Prostate gland (tissue), 2 donors: ENCODE measurements at regions not wholly inside any gene's neighbourhood (a gene's known extent, or its start where the extent isn't known, plus 50 kb on each side); places are given as distances from the start of the nearest gene placed in this dataset.
A peak's percentile ranks its signal among the peaks of the same experiment; 100 is the strongest.
"Not testable (repeated sequence)": the region's sequence is repeated elsewhere in the genome, so short reads cannot be mapped to it uniquely, and the experiment has no call there.

Source experiments
- POLR2AphosphoS5 ChIP-seq: sonication (generic); formaldehyde crosslinking; IDR thresholded peaks from one replicate; pipeline ENCODE4 v1.6.1; 2017; ENCODE audit warnings: antibody characterized with exemption
- TF ChIP-seq, protein P1 (sequence below), 4 experiments: fragments of 200-600 bp in 2 of 4; fragments of 450-650 bp in 2 of 4; sonication (generic) in 2 of 4; IDR thresholded peaks; 1 replicate in 3 of 4; 2 replicates in 1 of 4; pipeline ENCODE4 v1.5.1; 2016 to 2019; ENCODE audit warnings: antibody characterized with exemption in 4 of 4, mild to moderate bottlenecking in 2 of 4, moderate library complexity in 2 of 4

DNA sequence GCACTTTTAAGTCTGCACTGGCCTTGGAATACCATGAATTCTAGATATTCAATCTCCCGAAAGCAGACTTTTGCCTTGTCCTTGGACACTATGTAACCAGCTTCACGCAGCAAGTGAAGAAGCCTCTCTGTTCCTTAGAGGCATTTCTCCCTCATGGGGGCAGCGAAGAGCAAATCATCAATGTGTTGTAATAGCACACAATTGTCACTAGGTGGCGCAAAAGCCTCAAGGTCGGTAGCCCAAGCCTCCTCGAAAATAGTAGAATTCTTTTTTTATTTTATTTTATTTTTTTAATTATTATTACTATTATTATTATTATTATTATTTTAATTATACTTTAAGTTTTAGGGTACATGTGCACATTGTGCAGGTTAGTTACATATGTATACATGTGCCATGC lies 100.8 kb downstream of the ALG10 start:
- TF ChIP-seq, protein P1, sequence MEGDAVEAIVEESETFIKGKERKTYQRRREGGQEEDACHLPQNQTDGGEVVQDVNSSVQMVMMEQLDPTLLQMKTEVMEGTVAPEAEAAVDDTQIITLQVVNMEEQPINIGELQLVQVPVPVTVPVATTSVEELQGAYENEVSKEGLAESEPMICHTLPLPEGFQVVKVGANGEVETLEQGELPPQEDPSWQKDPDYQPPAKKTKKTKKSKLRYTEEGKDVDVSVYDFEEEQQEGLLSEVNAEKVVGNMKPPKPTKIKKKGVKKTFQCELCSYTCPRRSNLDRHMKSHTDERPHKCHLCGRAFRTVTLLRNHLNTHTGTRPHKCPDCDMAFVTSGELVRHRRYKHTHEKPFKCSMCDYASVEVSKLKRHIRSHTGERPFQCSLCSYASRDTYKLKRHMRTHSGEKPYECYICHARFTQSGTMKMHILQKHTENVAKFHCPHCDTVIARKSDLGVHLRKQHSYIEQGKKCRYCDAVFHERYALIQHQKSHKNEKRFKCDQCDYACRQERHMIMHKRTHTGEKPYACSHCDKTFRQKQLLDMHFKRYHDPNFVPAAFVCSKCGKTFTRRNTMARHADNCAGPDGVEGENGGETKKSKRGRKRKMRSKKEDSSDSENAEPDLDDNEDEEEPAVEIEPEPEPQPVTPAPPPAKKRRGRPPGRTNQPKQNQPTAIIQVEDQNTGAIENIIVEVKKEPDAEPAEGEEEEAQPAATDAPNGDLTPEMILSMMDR (IDR thresholded peaks at IDR 0.05) = peak; percentile 41 to 79 (median 60)
- not testable (repeated sequence) for TF ChIP-seq POLR2AphosphoS5
